Thymus (tissue), 11 donors: ENCODE measurements at regions not wholly inside any gene's neighbourhood (a gene's known extent, or its start where the extent isn't known, plus 50 kb on each side); places are given as distances from the start of the nearest gene placed in this dataset.

Experiments
- DNase-seq, 9 donors: peaks; one replicate each; pipeline ENCODE4 v3.0.0-alpha.2; 2013; ENCODE audit warnings: low spot score in 9 of 9, low read depth in 6 of 9, missing footprints in 1 of 9
- H3K27ac ChIP-seq, 2 donors: one replicate each; pipeline ENCODE4 v1.5.1; 2013; ENCODE audit warnings: control low read depth in 1 of 2, low read depth in 1 of 2, low read length in 1 of 2, mild to moderate bottlenecking in 1 of 2, moderate library complexity in 1 of 2
- H3K27me3 ChIP-seq, 2 donors: one replicate each; pipeline ENCODE4 v1.5.1; 2013; ENCODE audit warnings: low read length in 1 of 2; ENCODE audit not compliant: control insufficient read depth in 2 of 2, insufficient read depth in 1 of 2
- H3K36me3 ChIP-seq, 2 donors: one replicate each; pipeline ENCODE4 v1.5.1; 2013; ENCODE audit warnings: low read length in 1 of 2, mild to moderate bottlenecking in 1 of 2, moderate library complexity in 1 of 2; ENCODE audit not compliant: control insufficient read depth in 2 of 2, insufficient read depth in 2 of 2
- H3K4me1 ChIP-seq, 2 donors: one replicate each; pipeline ENCODE4 v1.5.1; 2013; ENCODE audit warnings: low read length in 2 of 2; ENCODE audit not compliant: control insufficient read depth in 2 of 2, insufficient read depth in 2 of 2
- H3K4me3 ChIP-seq, 2 donors: one replicate each; pipeline ENCODE4 v1.5.1; 2013; ENCODE audit warnings: low read length in 2 of 2, control low read depth in 1 of 2, mild to moderate bottlenecking in 1 of 2
- H3K9me3 ChIP-seq, 2 donors: one replicate each; pipeline ENCODE4 v1.5.1; 2013; ENCODE audit warnings: low read length in 1 of 2, mild to moderate bottlenecking in 1 of 2; ENCODE audit not compliant: control insufficient read depth in 2 of 2, insufficient read depth in 1 of 2
- WGBS: extraction: QIAGEN DNeasy Blood & Tissue Kit; methylation state at CpG from one replicate; pipeline ENCODE4 v1.1.7; 2013; 5-methylcytosine and 5-hydroxymethylcytosine counted together
- donor health status: healthy.

DNA sequence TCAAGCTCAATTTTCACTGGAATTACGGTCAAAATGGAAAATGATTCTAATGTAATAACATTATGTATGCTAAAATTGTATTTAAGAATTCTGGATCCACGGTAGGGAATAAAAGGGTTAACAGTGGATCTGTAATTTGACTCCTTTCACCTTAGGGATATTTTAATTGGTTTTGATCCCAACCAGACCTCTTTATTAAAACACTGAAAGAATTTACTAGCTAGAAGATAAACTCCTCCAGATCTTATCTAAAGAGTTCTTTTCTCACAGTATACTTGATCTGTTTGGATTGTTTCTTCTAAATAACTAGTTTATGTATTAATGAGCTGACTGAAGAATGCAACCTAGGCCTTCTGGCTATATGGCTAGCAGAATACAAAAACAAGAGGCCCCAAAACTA lies 118.4 kb downstream of the DDX53 start:
- H3K9me3 ChIP-seq = no peaks in the 10 kb centered on the region
- no peak overlapping the region for H3K4me3 ChIP-seq
- no peak for DNase-seq
- H3K4me1 ChIP-seq = no peaks in the 10 kb centered on the region
- H3K27me3 ChIP-seq = no peaks in the 10 kb centered on the region
- no peaks in the 10 kb centered on the region for H3K36me3 ChIP-seq
- WGBS = 95% methylated on average over 2 of the region's 2 CpGs
- H3K27ac ChIP-seq = no peak overlapping the region

- no peak for DNase-seq
- H3K27me3 ChIP-seq = no peaks in the 10 kb centered on the region
- H3K36me3 ChIP-seq = no peaks in the 10 kb centered on the region
- H3K9me3 ChIP-seq = no peaks in the 10 kb centered on the region
- no peaks in the 10 kb centered on the region for H3K4me1 ChIP-seq
- no peak overlapping the region for H3K4me3 ChIP-seq
- 90% methylated on average over 6 of the region's 6 CpGs for WGBS
- no peak overlapping the region for H3K27ac ChIP-seq
These were observed 119.2 kb downstream of the DDX53 start for GRCh38 chrX:23118890-23119527.

GRCh38 chrX:23127586-23127985 lies 127.8 kb downstream of the DDX53 start:
- no peak for DNase-seq
- WGBS = 95% methylated on average over 4 of the region's 4 CpGs
- Histone ChIP-seq H3K27ac (no peak overlapping the region), H3K36me3 (no peaks in the 10 kb centered on the region), H3K9me3 (no peaks in the 10 kb centered on the region), H3K4me3 (no peak overlapping the region), H3K27me3 (no peaks in the 10 kb centered on the region), H3K4me1 (no peaks in the 10 kb centered on the region)

- H3K4me3 ChIP-seq = no peak overlapping the region
- no peak for DNase-seq
- H3K4me1 ChIP-seq = no peaks in the 10 kb centered on the region
- H3K36me3 ChIP-seq = no peaks in the 10 kb centered on the region
- no peak overlapping the region for H3K27ac ChIP-seq
- 95% methylated on average over 8 of the region's 8 CpGs for WGBS
- H3K9me3 ChIP-seq = no peaks in the 10 kb centered on the region
- H3K27me3 ChIP-seq = no peaks in the 10 kb centered on the region
These were observed 133.8 kb downstream of the DDX53 start for GRCh38 chrX:23133551-23133950.

GRCh38 chrX:23134136-23134535 lies 134.4 kb downstream of the DDX53 start:
- Histone ChIP-seq H3K9me3 (no peaks in the 10 kb centered on the region), H3K27me3 (no peaks in the 10 kb centered on the region), H3K4me3 (no peak overlapping the region), H3K4me1 (no peaks in the 10 kb centered on the region), H3K36me3 (no peaks in the 10 kb centered on the region), H3K27ac (no peak overlapping the region)
- no peak for DNase-seq

DNA sequence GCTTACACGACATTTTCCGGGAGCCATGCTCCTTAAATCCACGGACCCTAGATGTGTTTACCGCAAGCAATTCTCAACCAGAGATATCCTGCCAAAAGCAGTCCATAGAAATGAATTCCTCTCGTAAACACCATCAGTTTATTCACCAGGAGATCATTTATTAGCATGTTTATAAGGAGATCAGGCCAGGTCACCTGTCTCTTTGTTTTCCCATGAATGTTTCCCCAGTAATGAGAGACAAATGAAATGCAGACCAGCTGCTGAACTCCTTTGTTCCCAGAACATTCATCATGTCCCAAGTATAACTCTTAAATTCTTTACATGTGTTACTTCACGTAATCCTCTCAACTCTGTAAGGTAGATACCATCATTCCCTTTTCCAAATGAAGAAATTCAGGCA lies 137.1 kb downstream of the DDX53 start:
- H3K4me1 ChIP-seq = no peaks in the 10 kb centered on the region
- WGBS = 97% methylated on average over 6 of the region's 6 CpGs

GRCh38 chrX:23168291-23168690 lies 166.4 kb upstream of the PTCHD1 start:
- Histone ChIP-seq H3K27me3 (no peaks in the 10 kb centered on the region), H3K9me3 (no peaks in the 10 kb centered on the region), H3K27ac (no peak overlapping the region), H3K4me3 (no peak overlapping the region), H3K4me1 (no peaks in the 10 kb centered on the region), H3K36me3 (no peaks in the 10 kb centered on the region)
- DNase-seq = no peak
- WGBS = 68% methylated on average over 1 of the region's 1 CpG

More for the DNA sequence above, 137.1 kb downstream of the DDX53 start:
- Histone ChIP-seq H3K36me3 (no peaks in the 10 kb centered on the region), H3K27me3 (no peaks in the 10 kb centered on the region), H3K27ac (no peak overlapping the region), H3K9me3 (no peaks in the 10 kb centered on the region), H3K4me3 (no peak overlapping the region)
- no peak for DNase-seq

DNA sequence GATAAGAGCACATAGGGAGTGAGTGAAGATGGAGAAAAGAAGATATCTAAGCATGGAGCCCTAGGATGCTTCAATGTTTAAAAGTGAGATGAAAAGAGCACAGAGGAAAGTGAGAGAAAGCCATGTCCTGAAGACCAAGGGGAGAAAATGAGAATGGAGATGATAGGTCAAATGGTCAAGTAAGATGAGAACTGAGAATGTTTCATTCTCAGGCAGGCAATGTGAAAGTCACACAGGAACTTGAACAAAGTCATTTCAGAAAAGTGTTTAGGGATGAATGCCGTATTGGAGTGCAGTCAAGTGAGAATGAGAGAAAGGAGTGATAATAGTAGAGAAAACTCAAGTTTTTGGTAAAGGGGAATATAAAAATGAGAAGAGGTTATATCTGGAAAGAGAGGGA lies 148.7 kb upstream of the PTCHD1 start:
- H3K9me3 ChIP-seq = no peaks in the 10 kb centered on the region
- no peaks in the 10 kb centered on the region for H3K27me3 ChIP-seq
- H3K36me3 ChIP-seq = no peaks in the 10 kb centered on the region
- no peak overlapping the region for H3K4me3 ChIP-seq
- H3K4me1 ChIP-seq = no peaks in the 10 kb centered on the region
- no peak overlapping the region for H3K27ac ChIP-seq
- no peak for DNase-seq
- 91% methylated on average over 1 of the region's 1 CpG for WGBS

DNA sequence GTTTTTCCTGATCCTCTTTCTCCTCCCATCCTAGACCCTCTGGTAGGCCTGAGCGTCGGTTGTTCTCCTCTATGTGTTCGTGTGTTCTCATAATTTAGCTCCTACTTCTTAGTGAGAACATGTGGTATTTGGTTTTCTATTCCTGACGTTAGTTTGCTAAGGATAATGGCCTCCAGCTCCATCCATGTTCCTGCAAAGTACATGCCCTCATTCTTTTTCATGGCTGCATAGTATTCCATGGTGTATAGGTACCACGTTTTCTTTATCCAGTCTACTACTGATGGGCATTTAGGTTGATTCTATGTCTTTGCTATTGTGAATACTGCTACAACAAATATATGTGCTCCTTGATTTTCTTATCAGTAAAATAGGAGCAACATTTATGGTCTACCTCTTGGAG lies 146.8 kb upstream of the PTCHD1 start:
- H3K4me1 ChIP-seq = no peaks in the 10 kb centered on the region
- no peak for DNase-seq
- no peak overlapping the region for H3K27ac ChIP-seq
- H3K4me3 ChIP-seq = no peak overlapping the region
- no peaks in the 10 kb centered on the region for H3K27me3 ChIP-seq
- no peaks in the 10 kb centered on the region for H3K36me3 ChIP-seq
- H3K9me3 ChIP-seq = no peaks in the 10 kb centered on the region
- WGBS = 96% methylated on average over 5 of the region's 5 CpGs
